ENCODE measurements at regions not wholly inside any gene's neighbourhood (a gene's known extent, or its start where the extent isn't known, plus 50 kb on each side); places are given as distances from the start of the nearest gene placed in this dataset.

DNA sequence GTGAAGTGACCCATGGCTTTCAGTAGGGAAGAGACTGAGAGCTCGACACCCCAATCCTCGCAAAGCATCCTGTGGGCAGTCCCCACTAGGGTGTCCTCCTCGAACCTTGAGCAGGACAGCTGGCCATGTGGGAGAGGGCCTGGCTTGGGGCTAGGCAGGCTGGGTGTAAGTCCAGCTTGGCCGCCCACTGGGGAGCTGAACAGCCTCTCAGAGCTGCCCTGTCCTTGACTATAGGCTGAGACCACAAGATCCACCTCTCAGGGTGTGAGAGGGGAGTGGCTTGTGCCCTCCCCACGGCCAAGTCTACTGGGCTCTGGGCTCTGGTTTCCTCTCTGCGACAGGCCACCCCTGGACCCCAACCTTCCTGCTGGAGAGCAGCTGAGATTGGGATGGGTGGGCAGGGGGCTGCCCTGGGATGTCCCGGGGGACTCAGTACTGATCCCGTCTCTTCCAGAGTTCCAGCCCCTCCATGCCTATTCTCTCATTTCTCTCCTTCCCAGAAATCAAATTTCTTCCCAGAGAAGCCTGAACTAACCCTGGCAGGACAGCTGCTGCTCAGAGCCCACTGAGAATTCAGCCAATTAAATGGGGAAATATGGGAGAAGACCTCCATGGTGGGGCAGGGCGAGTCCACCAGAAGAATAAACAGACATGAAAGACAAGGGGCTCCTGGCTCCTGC, 282.9 kb downstream of the PTPRU start:
- no peak for TF ChIP-seq CTCF (conservative IDR thresholded peaks at IDR 0.05)
- peaks cover 39% of the 10 kb centered on the region for H3K27me3 ChIP-seq (ENCODE audit: control insufficient read depth, insufficient read depth, low read length, poor library complexity, severe bottlenecking)
- H3K4me3 ChIP-seq (ENCODE audit: low read length) = no peak overlapping the region
- no peaks in the 10 kb centered on the region for H3K4me1 ChIP-seq (ENCODE audit: control insufficient read depth, insufficient read depth, low read length)
- DNase-seq = no peak
- peak overlapping the region; percentile 57 for H3K27ac ChIP-seq (ENCODE audit: low read depth, low read length)
- H3K27ac Mint-ChIP-seq = no peak overlapping the region
- WGBS, 2 experiments (ENCODE audit: insufficient coverage in 1 of 2, insufficient read length in 1 of 2) = 92% methylated on average over 2 to 9 of the region's 9 CpGs
- no peak overlapping the region for H3K4me3 Mint-ChIP-seq
- no peak overlapping the region for H3K9ac ChIP-seq (ENCODE audit: extremely low read depth, low read length, poor library complexity, severe bottlenecking)
- H3K27me3 Mint-ChIP-seq (ENCODE audit: insufficient read depth) = peaks cover 44% of the 10 kb centered on the region
- H3K4me1 Mint-ChIP-seq = peaks cover 16% of the 10 kb centered on the region
- H3K9me3 Mint-ChIP-seq = no peaks in the 10 kb centered on the region
- H3K36me3 ChIP-seq (ENCODE audit: control insufficient read depth, insufficient read depth, low read length) = no peaks in the 10 kb centered on the region
- no peaks in the 10 kb centered on the region for H3K9me3 ChIP-seq (ENCODE audit: control insufficient read depth, low read length)
- H3K36me3 Mint-ChIP-seq (ENCODE audit: low read depth) = no peaks in the 10 kb centered on the region

DNA sequence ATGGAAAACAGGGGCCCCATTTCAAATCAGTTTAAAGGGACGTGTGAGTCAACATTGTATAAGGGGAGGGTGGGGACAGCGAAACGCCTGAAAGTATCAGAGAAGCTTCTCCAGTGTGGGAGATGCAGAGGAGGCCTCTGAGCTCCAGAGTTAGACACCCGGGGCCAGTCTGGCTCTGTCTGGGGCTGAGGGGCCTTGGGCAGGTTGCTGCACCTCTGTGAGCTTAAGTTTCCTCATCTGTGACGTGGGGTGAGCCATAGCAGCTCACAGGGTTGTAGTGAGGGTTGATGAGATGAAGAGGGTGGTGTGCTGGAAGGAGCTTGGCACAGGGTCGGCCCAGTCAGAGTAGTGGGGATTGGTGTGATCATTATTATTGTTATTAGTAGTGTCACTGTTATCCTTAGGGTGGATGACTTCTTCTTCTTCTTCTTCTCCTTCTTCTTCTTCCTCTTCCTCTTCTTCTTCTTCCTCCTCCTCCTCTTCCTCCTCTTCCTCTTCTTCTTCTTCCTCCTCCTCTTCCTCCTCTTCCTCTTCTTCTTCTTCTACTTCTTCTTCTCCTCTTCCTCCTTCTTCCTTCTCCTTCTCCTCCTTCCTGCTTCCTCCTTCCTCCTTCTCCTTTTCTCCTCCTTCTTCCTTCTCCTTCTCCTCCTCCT, 282.0 kb downstream of the PTPRU start:
- Mint-ChIP-seq H3K27me3 (ENCODE audit: insufficient read depth) (peaks cover 42% of the 10 kb centered on the region), H3K4me3 (no peak overlapping the region)
- WGBS, 2 experiments (ENCODE audit: insufficient coverage in 1 of 2, insufficient read length in 1 of 2) = 90 to 92% methylated on average over 2 to 6 of the region's 6 CpGs

More for the DNA sequence above, 282.0 kb downstream of the PTPRU start:
- H3K27ac ChIP-seq (ENCODE audit: low read depth, low read length) = no peak overlapping the region
- no peak overlapping the region for H3K4me3 ChIP-seq (ENCODE audit: low read length)
- no peak for DNase-seq
- H3K9ac ChIP-seq (ENCODE audit: extremely low read depth, low read length, poor library complexity, severe bottlenecking) = no peak overlapping the region
- H3K27me3 ChIP-seq (ENCODE audit: control insufficient read depth, insufficient read depth, low read length, poor library complexity, severe bottlenecking) = peaks cover 29% of the 10 kb centered on the region
- no peaks in the 10 kb centered on the region for H3K9me3 ChIP-seq (ENCODE audit: control insufficient read depth, low read length)
- peaks cover 14% of the 10 kb centered on the region for H3K4me1 Mint-ChIP-seq
- TF ChIP-seq CTCF (conservative IDR thresholded peaks at IDR 0.05) = no peak
- H3K36me3 ChIP-seq (ENCODE audit: control insufficient read depth, insufficient read depth, low read length) = no peaks in the 10 kb centered on the region
- H3K9me3 Mint-ChIP-seq = no peaks in the 10 kb centered on the region
- no peaks in the 10 kb centered on the region for H3K4me1 ChIP-seq (ENCODE audit: control insufficient read depth, insufficient read depth, low read length)
- no peaks in the 10 kb centered on the region for H3K36me3 Mint-ChIP-seq (ENCODE audit: low read depth)
- H3K27ac Mint-ChIP-seq = no peak overlapping the region

Data from endodermal cell (in vitro differentiated cells).